Umbilical cord (tissue), 1 donor: ENCODE measurements at regions not wholly inside any gene's neighbourhood (a gene's known extent, or its start where the extent isn't known, plus 50 kb on each side); places are given as distances from the start of the nearest gene placed in this dataset.

ENCODE experiments used
- DNase-seq: peaks from one replicate; pipeline ENCODE4 v3.0.0-alpha.2; 2015; ENCODE audit warnings: low spot score

- no peak for DNase-seq
These were observed 202.0 kb upstream of the SNX19 start for GRCh38 chr11:131118247-131118646.

- no peak for DNase-seq
These were observed 205.4 kb upstream of the SNX19 start for GRCh38 chr11:131121426-131122333.

GRCh38 chr11:131122448-131122847 lies 206.2 kb upstream of the SNX19 start:
- no peak for DNase-seq

- DNase-seq, result no peak
These were observed 213.2 kb upstream of the SNX19 start for GRCh38 chr11:131129474-131129873.

- DNase-seq, result no peak
These were observed 219.3 kb upstream of the SNX19 start for GRCh38 chr11:131135611-131136010.

GRCh38 chr11:131136486-131136885 lies 220.2 kb upstream of the SNX19 start:
- DNase-seq, result peak; percentile 30

- no peak for DNase-seq
These were observed 220.8 kb upstream of the SNX19 start for GRCh38 chr11:131137046-131137445.

GRCh38 chr11:131138731-131139130 lies 222.5 kb upstream of the SNX19 start:
- no peak for DNase-seq

- DNase-seq, result no peak
These were observed 224.6 kb upstream of the NTM start for GRCh38 chr11:131145791-131146190.

GRCh38 chr11:131146827-131147490 lies 223.5 kb upstream of the NTM start:
- no peak for DNase-seq

- no peak for DNase-seq
These were observed 216.1 kb upstream of the NTM start for GRCh38 chr11:131154351-131154750.

GRCh38 chr11:131157678-131158077 lies 212.7 kb upstream of the NTM start:
- DNase-seq, result no peak

- DNase-seq, result no peak
These were observed 209.6 kb upstream of the NTM start for GRCh38 chr11:131160846-131161245.

GRCh38 chr11:131163613-131164012 lies 206.8 kb upstream of the NTM start:
- DNase-seq, result peak; percentile 38

GRCh38 chr11:131165036-131165435 lies 205.4 kb upstream of the NTM start:
- no peak for DNase-seq

- peak; percentile 57 for DNase-seq
These were observed 201.3 kb upstream of the NTM start for GRCh38 chr11:131168839-131169713.

GRCh38 chr11:131172011-131172410 lies 198.4 kb upstream of the NTM start:
- no peak for DNase-seq

- DNase-seq, result no peak
These were observed 192.4 kb upstream of the NTM start for GRCh38 chr11:131178020-131178419.

- DNase-seq, result peak; percentile 94
These were observed 191.8 kb upstream of the NTM start for GRCh38 chr11:131178596-131178995.

- DNase-seq, result no peak
These were observed 190.6 kb upstream of the NTM start for GRCh38 chr11:131179836-131180235.

GRCh38 chr11:131185915-131186314 lies 184.5 kb upstream of the NTM start:
- no peak for DNase-seq

GRCh38 chr11:131186629-131187101 lies 183.8 kb upstream of the NTM start:
- DNase-seq, result peak; percentile 41
